ENCODE measurements at regions not wholly inside any gene's neighbourhood (a gene's known extent, or its start where the extent isn't known, plus 50 kb on each side); places are given as distances from the start of the nearest gene placed in this dataset.

DNA sequence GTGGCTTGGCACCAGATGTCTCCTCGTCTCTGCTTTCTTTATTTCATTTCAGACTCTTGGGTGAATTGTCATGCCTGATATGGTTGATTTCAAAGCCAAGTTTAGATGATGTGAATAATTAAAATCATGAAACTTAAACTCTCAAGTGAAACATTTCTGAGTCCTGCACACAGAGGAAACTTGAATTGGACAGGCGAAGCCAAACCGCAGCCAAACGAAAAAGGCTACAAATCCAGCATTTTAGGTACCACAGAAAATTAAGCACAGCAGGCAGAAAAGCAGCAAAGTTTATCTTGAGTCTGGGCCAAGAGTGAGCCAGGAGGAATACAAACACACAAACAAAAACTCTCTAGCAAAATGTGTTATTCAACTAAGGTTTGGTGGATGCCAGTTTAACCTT lies 659.8 kb upstream of the KLF4 start:
- Histone ChIP-seq H2BK15ac (ENCODE audit: low read depth, low read length) (no peak overlapping the region), H3K4ac (ENCODE audit: low read depth, low read length) (no peak overlapping the region), H3K27ac (ENCODE audit: insufficient read length, low read depth, low read length) (no peak overlapping the region), H4K91ac (ENCODE audit: insufficient read length, low read depth, low read length) (no peak overlapping the region), H4K5ac (ENCODE audit: insufficient read length, low read depth, low read length) (no peak overlapping the region), H3K4me2 (ENCODE audit: insufficient read depth, insufficient read length, low read length) (no peak overlapping the region), H3K27me3 (ENCODE audit: insufficient read depth, low read length) (no peaks in the 10 kb centered on the region), H2BK12ac (ENCODE audit: insufficient read length, low read depth, low read length) (no peak overlapping the region), H3K9me3 (ENCODE audit: control insufficient read depth, low read depth, low read length) (no peaks in the 10 kb centered on the region), H3K56ac (ENCODE audit: insufficient read length, low read depth, low read length) (no peak overlapping the region), H4K8ac (replicated peaks; ENCODE audit: insufficient read length, low read depth, low read length) (no peak overlapping the region), H2BK120ac (ENCODE audit: low read depth, low read length, poor library complexity, severe bottlenecking) (no peak overlapping the region), H2AFZ (ENCODE audit: low read length) (no peak overlapping the region), H3K14ac (ENCODE audit: insufficient read depth, low read length) (no peak overlapping the region), H2BK20ac (ENCODE audit: low read depth, low read length, poor library complexity, severe bottlenecking) (no peak overlapping the region), H4K20me1 (ENCODE audit: control insufficient read depth, insufficient read depth, insufficient read length) (no peaks in the 10 kb centered on the region), H3K79me1 (ENCODE audit: insufficient read depth, low read depth, low read length, poor library complexity, severe bottlenecking) (no peaks in the 10 kb centered on the region), H2BK5ac (ENCODE audit: insufficient read length, low read length) (no peak overlapping the region), H2AK5ac (ENCODE audit: insufficient read length, low read length) (no peak overlapping the region), H3K23ac (ENCODE audit: insufficient read length, low read depth, low read length) (no peak overlapping the region), H3K9ac (ENCODE audit: extremely low read depth, insufficient read length, low read length) (no peak overlapping the region), H3K18ac (ENCODE audit: insufficient read length, low read depth, low read length) (no peak overlapping the region), H3T11ph (ENCODE audit: low read length) (no peak overlapping the region), H3K4me1 (ENCODE audit: insufficient read depth, low read length) (no peaks in the 10 kb centered on the region), H3K79me2 (ENCODE audit: insufficient read depth, low read length) (no peaks in the 10 kb centered on the region), H3K23me2 (ENCODE audit: insufficient read length, low read depth, low read length, poor library complexity, severe bottlenecking) (no peaks in the 10 kb centered on the region)
- no CpG with 5 or more reads among the region's 4 CpGs for WGBS (ENCODE audit: extremely low coverage, insufficient read length, low lambda C conversion rate)
- Mint-ChIP-seq H3K36me3 (ENCODE audit: insufficient read depth in 1 of 3, low read depth in 3 of 3) (peaks cover 0 to 10% (median 2%) of the 10 kb centered on the region in 3 experiments; a peak in 3 of 7 replicates), H3K4me1 (no peaks in the 10 kb centered on the region), H3K27me3 (ENCODE audit: low read depth) (no peaks in the 10 kb centered on the region; the same call in none of the 2 replicates), H3K9me3 (peaks cover 9 to 10% of the 10 kb centered on the region in 2 experiments), H3K27ac (no peak overlapping the region), H3K4me3 (no peak overlapping the region)
- TF ChIP-seq, protein P1, sequence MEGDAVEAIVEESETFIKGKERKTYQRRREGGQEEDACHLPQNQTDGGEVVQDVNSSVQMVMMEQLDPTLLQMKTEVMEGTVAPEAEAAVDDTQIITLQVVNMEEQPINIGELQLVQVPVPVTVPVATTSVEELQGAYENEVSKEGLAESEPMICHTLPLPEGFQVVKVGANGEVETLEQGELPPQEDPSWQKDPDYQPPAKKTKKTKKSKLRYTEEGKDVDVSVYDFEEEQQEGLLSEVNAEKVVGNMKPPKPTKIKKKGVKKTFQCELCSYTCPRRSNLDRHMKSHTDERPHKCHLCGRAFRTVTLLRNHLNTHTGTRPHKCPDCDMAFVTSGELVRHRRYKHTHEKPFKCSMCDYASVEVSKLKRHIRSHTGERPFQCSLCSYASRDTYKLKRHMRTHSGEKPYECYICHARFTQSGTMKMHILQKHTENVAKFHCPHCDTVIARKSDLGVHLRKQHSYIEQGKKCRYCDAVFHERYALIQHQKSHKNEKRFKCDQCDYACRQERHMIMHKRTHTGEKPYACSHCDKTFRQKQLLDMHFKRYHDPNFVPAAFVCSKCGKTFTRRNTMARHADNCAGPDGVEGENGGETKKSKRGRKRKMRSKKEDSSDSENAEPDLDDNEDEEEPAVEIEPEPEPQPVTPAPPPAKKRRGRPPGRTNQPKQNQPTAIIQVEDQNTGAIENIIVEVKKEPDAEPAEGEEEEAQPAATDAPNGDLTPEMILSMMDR (conservative IDR thresholded peaks at IDR 0.05) = no peak
- DNase-seq = no peak
